Activated CD4-positive, alpha-beta memory T cell treated with anti-CD3 and anti-CD28 coated beads, Interleukin-2, amount 10 ng/mL, durations not matched to agents 7 days and 5 days (primary cell): ENCODE measurements at regions not wholly inside any gene's neighbourhood (a gene's known extent, or its start where the extent isn't known, plus 50 kb on each side); places are given as distances from the start of the nearest gene placed in this dataset.

Source experiments
- CTCF ChIA-PET: fragments of 350-600 bp; sonication (Branson Sonifier 250); formaldehyde crosslinking; loops from one replicate; lab custom pipeline; 2021; ENCODE audit warnings: antibody characterized with exemption, inconsistent platforms; lab: Charles Lee
- POLR2A ChIA-PET: fragments of 350-600 bp; sonication (Branson Sonifier 250); formaldehyde crosslinking; loops from one replicate; lab custom pipeline; 2021; ENCODE audit warnings: antibody characterized with exemption; lab: Charles Lee
- DNase-seq: peaks from one replicate; pipeline ENCODE4 v3.0.0-alpha.2; 2020
- H3K27ac Mint-ChIP-seq: one replicate; pipeline ENCODE4 v1.8.0; 2021; ENCODE audit warnings: mild to moderate bottlenecking, mixed read lengths
- H3K27me3 Mint-ChIP-seq: one replicate; pipeline ENCODE4 v1.8.0; 2021; ENCODE audit warnings: mixed read lengths
- H3K36me3 Mint-ChIP-seq: one replicate; pipeline ENCODE4 v1.8.0; 2021; ENCODE audit warnings: low read depth, mixed read lengths
- H3K4me1 Mint-ChIP-seq: one replicate; pipeline ENCODE4 v1.8.0; 2021; ENCODE audit warnings: mixed read lengths
- H3K4me3 Mint-ChIP-seq: one replicate; pipeline ENCODE4 v1.8.0; 2021; ENCODE audit warnings: mild to moderate bottlenecking, mixed read lengths
- H3K9me3 Mint-ChIP-seq: one replicate; pipeline ENCODE4 v1.8.0; 2021; ENCODE audit warnings: mixed read lengths

DNA sequence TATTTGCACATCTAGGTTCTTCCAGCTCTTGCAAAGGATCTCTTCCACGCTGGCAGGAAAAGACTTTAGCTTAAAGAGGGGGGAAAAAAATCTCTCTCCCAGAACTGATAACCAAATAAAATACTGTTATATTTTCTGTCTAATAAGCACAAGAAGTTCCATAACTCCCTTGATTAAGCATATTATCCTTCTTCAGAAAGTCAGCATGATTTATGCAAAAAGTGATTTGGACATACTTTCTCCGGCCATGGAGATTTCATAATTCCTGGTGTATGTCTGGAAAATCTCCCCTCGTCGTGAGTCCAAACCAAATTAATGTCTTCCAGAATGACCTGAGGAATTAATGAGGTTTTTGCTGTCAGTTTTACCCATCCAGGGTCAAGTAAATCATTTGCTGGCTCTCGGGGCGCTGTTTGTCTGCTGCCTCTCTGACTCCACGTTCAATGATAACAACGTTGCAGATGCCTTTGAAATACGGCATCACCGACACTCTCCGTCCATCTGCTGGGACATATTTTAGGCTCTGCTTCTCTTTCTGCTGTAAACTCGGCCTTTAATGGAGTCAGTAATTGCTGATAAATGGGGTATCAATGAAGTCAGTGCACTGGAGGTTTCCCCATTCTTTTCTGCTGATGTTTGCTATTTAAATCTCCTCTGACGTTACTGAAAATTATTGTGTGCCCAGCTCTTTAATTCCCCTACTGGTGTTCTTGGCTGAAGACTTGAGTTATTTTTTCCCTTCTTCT, 112.9 kb downstream of the HLX start:
- H3K27me3 Mint-ChIP-seq, result no peaks in the 10 kb centered on the region
- ChIA-PET POLR2A (interaction anchor here (0.7 kb wide), 1 partner anchor 855 kb away, joined by 3 read pairs; no protein-coding TSS in a partner anchor), CTCF (no interaction called here)
- H3K9me3 Mint-ChIP-seq, result peaks cover 4% of the 10 kb centered on the region
- H3K4me1 Mint-ChIP-seq, result no peaks in the 10 kb centered on the region
- DNase-seq, result no peak
- H3K4me3 Mint-ChIP-seq, result no peak overlapping the region
- no peak overlapping the region for H3K27ac Mint-ChIP-seq
- H3K36me3 Mint-ChIP-seq, result no peaks in the 10 kb centered on the region

DNA sequence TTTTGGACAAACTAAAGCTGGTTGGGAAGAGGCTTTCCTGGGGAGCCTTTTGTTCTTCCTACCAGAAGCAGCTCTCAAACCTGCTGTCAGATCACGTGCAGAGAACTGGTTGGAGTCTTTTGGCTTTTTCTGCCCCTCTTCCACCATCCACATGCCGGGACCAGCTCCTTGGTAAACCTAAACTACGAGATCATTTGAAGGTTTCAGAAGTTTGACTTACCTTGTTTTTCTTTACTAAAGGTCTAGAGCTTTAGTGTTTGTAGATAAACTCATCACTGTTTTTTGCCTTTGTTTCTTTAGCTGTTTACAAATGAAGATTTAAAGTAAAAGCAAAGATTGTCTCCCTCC, 113.4 kb downstream of the HLX start:
- ChIA-PET POLR2A (no interaction called here), CTCF (no interaction called here)
- Mint-ChIP-seq H3K36me3 (no peaks in the 10 kb centered on the region), H3K27ac (no peak overlapping the region), H3K27me3 (no peaks in the 10 kb centered on the region), H3K4me3 (no peak overlapping the region), H3K9me3 (peaks cover 4% of the 10 kb centered on the region), H3K4me1 (no peaks in the 10 kb centered on the region)
- no peak for DNase-seq

DNA sequence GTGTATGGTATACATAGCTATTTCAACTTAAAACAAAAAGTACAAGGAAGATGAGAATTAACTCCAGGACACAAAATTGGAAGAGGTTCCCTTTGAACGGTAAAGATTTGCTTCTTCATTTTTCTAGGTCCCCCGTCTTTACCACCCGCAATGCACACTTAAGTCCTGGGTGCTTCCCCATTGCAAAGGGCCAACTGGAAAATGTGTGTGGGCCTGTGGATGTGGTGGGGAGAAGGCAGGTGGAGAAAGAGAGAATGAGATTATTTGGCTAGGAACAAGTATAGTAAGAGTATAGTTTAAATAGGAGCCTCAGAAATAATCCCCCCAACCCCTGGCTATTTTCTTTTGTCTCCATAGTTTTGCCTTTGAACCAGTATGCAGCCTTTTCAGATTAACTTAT, 115.4 kb downstream of the HLX start:
- Mint-ChIP-seq H3K27ac (no peak overlapping the region), H3K4me1 (no peaks in the 10 kb centered on the region), H3K4me3 (no peak overlapping the region), H3K9me3 (peaks cover 4% of the 10 kb centered on the region), H3K36me3 (no peaks in the 10 kb centered on the region), H3K27me3 (no peaks in the 10 kb centered on the region)
- CTCF ChIA-PET, result no interaction called here
- DNase-seq, result no peak
- POLR2A ChIA-PET, result no interaction called here

DNA sequence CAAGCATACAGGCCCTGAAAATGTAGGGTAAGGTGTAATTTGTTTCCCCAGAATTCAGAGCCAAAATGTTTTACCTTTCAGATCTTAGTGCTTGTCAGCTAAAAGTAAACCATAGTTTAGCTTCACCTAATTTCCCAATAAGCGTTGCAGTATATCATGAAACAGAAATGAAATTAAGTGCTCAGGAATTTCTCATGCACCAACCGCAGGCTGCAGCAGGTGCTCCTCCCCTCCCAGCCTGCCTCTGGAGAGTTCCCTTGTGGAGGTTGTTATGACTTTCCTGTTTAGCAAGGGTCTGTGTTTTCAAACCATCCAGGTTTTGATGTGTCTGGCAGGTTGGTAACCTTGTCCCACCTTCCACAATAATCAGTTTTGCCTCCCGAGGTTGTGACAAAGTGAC, 118.5 kb downstream of the HLX start:
- Mint-ChIP-seq H3K4me1 (no peaks in the 10 kb centered on the region), H3K36me3 (no peaks in the 10 kb centered on the region), H3K4me3 (no peak overlapping the region), H3K27ac (no peak overlapping the region), H3K9me3 (peaks cover 4% of the 10 kb centered on the region), H3K27me3 (no peaks in the 10 kb centered on the region)
- CTCF ChIA-PET, result no interaction called here
- no peak for DNase-seq
- POLR2A ChIA-PET, result no interaction called here

DNA sequence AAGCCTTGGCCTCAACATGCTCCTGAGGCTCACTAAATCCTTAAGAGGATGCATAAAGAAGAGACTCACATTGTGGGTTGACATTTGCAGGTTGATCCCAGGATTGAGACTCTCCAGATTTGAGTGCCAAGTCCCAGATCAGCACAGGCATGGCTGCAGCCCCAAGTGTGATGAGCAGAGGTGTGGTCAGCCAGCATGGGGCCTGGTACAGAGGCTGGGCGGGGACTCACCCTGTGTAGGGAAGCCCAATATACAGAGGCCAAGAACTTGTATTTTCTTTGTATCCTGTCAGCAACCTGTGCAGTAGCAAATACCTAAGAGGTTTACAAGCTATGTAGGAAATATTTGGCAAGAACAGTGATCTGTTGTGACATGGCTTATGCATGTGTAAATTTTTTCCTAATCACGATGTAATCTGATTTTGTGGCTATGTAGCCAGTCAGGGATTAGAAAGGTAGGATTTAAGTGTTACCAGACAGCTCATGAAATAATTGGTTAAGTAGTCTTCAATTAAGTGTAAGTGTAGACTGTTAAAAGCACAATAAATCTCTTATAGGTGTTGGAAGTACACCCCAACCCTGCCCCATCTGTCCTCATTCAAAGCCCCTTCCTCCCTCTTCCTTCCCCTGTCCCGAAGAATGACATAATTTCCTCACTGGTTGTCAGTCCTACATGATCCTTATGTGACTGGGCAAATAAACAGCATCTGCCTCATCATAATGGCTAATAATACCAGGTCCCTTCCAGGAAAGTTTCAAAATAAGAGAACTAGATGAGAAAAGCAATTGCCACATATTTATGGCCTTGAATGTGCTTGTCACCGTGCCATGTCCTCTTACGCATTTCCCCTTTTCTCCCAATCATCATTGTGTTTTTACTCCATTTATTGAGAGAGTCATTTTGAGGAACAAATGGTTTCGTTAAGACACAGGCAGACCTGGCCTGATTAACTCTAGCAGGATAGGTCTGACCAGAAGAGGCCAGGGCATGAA, 120.9 kb downstream of the HLX start:
- POLR2A ChIA-PET, result no interaction called here
- DNase-seq, result no peak
- H3K4me3 Mint-ChIP-seq, result no peak overlapping the region
- no peak overlapping the region for H3K27ac Mint-ChIP-seq
- H3K4me1 Mint-ChIP-seq, result no peaks in the 10 kb centered on the region
- no peaks in the 10 kb centered on the region for H3K36me3 Mint-ChIP-seq
- CTCF ChIA-PET, result no interaction called here
- H3K9me3 Mint-ChIP-seq, result peaks cover 4% of the 10 kb centered on the region
- no peaks in the 10 kb centered on the region for H3K27me3 Mint-ChIP-seq

DNA sequence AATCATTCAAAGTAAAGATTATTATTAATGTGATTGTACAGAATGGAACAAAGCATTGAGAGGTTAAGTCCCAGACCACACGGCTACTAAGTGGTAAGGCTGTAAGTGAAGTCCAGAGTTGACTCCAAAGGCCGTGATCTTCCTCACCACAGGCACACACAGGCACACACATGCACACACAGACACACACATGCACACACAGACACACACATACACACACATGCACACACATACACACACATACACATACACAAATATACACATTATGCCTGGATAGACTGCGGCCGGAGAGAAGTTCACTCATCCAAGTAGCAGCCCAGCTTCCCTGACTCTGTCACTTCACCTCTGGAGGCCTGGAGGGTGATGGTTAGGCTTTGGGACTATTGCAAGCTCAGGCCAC, 121.9 kb downstream of the HLX start:
- Mint-ChIP-seq H3K36me3 (no peaks in the 10 kb centered on the region), H3K4me1 (no peaks in the 10 kb centered on the region), H3K4me3 (no peak overlapping the region), H3K27me3 (no peaks in the 10 kb centered on the region), H3K9me3 (peaks cover 4% of the 10 kb centered on the region), H3K27ac (no peak overlapping the region)
- CTCF ChIA-PET, result no interaction called here
- POLR2A ChIA-PET, result no interaction called here
- DNase-seq, result no peak

DNA sequence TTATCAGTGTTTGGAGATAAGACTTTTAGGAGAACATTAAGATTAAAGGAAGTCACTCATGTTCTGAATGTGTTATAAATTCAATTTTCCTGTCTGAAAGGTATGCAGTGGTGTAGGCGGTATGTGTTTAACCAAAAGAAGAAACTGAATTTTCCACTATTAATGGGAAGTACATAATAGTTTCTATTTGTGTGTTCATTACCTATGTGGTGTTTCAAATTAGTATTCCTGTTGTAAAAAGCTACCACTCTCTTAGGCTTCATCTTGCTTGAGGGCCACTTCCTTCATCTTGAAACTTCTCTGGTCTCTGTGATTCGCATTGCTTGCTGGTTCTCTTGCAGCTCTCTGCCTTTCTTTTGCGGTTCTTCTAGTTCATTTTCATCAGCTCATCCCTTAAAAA, 123.4 kb downstream of the HLX start:
- no peaks in the 10 kb centered on the region for H3K4me1 Mint-ChIP-seq
- CTCF ChIA-PET, result no interaction called here
- DNase-seq, result no peak
- no peaks in the 10 kb centered on the region for H3K9me3 Mint-ChIP-seq
- H3K27ac Mint-ChIP-seq, result no peak overlapping the region
- no peaks in the 10 kb centered on the region for H3K27me3 Mint-ChIP-seq
- H3K4me3 Mint-ChIP-seq, result no peak overlapping the region
- no peaks in the 10 kb centered on the region for H3K36me3 Mint-ChIP-seq
- POLR2A ChIA-PET, result no interaction called here

DNA sequence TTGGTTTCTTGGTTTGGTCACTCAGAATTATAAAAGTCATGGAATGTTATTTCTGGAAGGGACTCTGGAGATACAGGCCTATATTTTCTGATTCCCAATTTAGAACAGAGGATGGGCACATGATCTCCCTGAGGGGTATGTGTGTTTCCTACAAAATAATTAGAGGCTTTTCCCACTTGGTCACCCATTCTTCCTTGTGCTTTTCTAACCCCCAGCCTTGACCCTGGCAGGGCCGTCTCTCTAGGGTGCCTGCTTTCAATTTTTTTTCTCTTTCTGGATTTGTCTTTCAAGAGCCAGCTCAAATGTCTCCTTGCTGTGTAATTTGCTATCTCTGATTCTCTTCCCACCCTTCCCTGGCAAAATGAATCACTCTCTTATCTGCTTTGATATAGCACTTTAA, 131.9 kb downstream of the HLX start:
- H3K4me1 Mint-ChIP-seq, result no peaks in the 10 kb centered on the region
- no peak overlapping the region for H3K4me3 Mint-ChIP-seq
- no peaks in the 10 kb centered on the region for H3K9me3 Mint-ChIP-seq

DNA sequence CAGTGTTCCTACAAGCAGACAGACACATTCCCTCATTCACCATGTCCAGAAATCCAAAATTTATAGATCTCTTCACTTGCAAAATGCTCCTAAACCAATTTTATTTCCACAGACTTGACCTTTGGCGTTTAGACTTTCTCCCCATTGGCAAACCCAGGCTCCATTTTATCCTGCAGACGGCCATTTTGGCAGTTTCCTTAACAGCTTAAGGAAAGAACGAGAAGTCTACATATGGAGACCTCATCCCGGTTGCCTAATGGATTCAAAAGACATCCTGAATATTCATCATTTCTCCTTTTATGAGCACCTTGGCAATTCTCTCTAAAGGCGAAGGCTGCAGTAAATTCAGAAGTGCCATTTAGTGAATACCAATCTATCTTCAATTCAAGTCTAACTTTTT, 132.9 kb downstream of the HLX start:
- Mint-ChIP-seq H3K9me3 (no peaks in the 10 kb centered on the region), H3K27me3 (no peaks in the 10 kb centered on the region), H3K4me3 (no peak overlapping the region), H3K4me1 (no peaks in the 10 kb centered on the region), H3K36me3 (no peaks in the 10 kb centered on the region), H3K27ac (no peak overlapping the region)
- CTCF ChIA-PET, result no interaction called here
- no peak for DNase-seq
- POLR2A ChIA-PET, result interaction anchor here (0.5 kb wide), 1 partner anchor 30 kb away, joined by 3 read pairs; no protein-coding TSS in a partner anchor

More for the DNA sequence above, 131.9 kb downstream of the HLX start:
- POLR2A ChIA-PET, result no interaction called here
- Mint-ChIP-seq H3K36me3 (no peaks in the 10 kb centered on the region), H3K27me3 (no peaks in the 10 kb centered on the region), H3K27ac (no peak overlapping the region)
- DNase-seq, result no peak
- CTCF ChIA-PET, result no interaction called here

DNA sequence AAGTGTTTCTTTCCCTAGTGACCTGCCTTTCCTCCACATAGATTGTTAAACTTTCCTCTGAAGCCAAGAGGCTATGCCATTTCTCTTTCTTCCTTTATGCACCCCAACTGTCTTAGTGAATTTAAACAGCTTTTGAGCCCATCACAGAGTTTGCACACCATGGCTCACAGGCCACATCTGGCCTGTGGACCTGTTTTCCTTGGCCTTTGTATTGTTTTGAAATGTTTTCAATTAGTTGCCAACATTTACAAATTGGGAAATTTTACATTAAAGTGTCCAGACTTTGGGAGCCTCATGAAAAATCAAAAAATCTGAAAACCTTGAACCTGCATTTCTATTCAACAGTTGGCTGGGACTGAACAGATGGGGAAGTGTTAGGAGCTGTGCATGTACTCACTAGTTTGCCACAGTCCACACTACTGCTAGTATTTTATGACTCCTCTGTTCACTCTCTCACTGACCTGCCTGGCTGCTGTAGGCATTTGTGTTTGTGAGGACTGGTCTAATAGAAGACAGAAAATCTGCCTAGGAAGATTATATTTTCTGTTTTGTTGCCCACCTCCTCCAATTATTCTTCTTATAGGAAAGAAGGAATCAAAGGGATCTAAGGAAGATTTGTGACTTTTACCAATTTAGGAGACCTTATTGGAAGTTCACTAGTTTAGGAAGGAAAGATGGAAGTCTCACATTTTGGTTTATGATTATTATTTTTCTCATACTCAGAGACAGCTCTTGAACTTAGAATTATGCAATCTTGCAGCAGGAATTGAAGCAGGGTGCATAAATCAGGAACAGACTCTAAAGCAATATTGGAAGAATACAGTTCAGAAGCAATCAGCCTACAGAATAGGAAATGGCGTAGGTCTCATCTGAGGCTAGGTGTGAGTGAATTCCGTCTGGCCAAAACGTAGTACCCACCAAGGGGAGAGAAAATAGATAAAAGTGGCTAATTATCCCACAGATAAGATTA, 134.7 kb downstream of the HLX start:
- ChIA-PET POLR2A (no interaction called here), CTCF (no interaction called here)
- no peaks in the 10 kb centered on the region for H3K9me3 Mint-ChIP-seq
- no peak for DNase-seq
- H3K27me3 Mint-ChIP-seq, result no peaks in the 10 kb centered on the region
- no peak overlapping the region for H3K27ac Mint-ChIP-seq
- H3K36me3 Mint-ChIP-seq, result no peaks in the 10 kb centered on the region
- H3K4me1 Mint-ChIP-seq, result no peaks in the 10 kb centered on the region
- H3K4me3 Mint-ChIP-seq, result no peak overlapping the region

DNA sequence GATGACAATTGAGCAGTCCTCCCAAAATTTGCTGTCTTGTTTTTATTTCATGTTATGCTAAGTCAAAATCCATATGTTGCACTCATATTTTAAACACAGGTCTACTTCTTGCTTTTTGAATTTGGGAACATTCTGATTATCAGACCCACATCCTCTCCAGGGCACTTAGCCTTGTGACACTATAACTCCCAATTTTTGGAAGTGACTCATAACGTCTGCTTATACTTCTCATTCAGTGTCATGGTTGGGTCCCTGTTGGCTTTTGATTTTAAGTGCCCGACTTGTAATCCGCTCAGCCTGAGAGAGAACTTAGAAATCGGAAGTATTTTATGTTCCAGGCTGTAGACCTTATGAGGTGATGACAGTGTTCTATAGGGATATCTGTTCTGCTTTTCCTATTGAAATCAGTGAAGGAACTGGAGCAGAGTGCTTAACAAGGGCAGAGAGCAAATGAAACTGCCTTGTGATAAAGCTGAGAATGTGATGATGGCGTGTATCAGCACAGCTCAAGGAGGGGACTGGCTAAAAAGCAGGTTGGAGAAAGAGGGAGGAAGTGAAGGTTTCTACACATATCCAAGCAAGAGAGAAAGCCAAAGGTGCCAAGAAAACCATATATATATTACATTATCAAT, 136.0 kb downstream of the HLX start:
- H3K27me3 Mint-ChIP-seq, result no peaks in the 10 kb centered on the region
- no peaks in the 10 kb centered on the region for H3K36me3 Mint-ChIP-seq
- no peak for DNase-seq
- H3K27ac Mint-ChIP-seq, result no peak overlapping the region
- H3K9me3 Mint-ChIP-seq, result no peaks in the 10 kb centered on the region
- H3K4me1 Mint-ChIP-seq, result no peaks in the 10 kb centered on the region
- CTCF ChIA-PET, result no interaction called here
- POLR2A ChIA-PET, result no interaction called here
- H3K4me3 Mint-ChIP-seq, result no peak overlapping the region

DNA sequence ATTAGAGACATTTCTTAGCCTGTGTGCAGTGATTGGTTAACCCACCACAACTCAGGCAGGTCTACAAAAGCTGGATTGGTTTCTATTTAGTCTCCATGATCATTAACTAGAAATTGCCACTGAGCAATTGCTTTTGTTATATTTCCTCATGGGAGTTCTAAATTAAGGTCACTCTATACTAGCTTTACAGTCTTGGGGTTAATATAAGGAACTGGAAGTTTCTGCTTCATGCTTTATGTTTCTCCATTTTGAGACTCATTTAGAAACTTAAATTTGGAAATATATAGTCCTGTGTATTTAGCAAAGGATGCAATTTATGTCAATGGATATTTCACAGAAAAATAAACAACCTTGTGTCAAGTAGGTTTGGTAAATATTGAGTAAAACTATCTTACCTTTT, 137.5 kb downstream of the HLX start:
- CTCF ChIA-PET, result no interaction called here
- no peak for DNase-seq
- no peaks in the 10 kb centered on the region for H3K27me3 Mint-ChIP-seq
- no peaks in the 10 kb centered on the region for H3K4me1 Mint-ChIP-seq
- H3K9me3 Mint-ChIP-seq, result no peaks in the 10 kb centered on the region
- no peaks in the 10 kb centered on the region for H3K36me3 Mint-ChIP-seq
- POLR2A ChIA-PET, result no interaction called here
- H3K4me3 Mint-ChIP-seq, result no peak overlapping the region
- no peak overlapping the region for H3K27ac Mint-ChIP-seq
